HG03108 (cell line): ENCODE measurements at regions not wholly inside any gene's neighbourhood (a gene's known extent, or its start where the extent isn't known, plus 50 kb on each side); places are given as distances from the start of the nearest gene placed in this dataset.
"Not testable (repeated sequence)": the region's sequence is repeated elsewhere in the genome, so short reads cannot be mapped to it uniquely, and the experiment has no call there.

Experiments used
- ATAC-seq: cut with Tn5 transposase; IDR thresholded peaks from one replicate; pipeline ENCODE4 v1.9.1; 2021; ENCODE audit warnings: moderate library complexity; ENCODE audit not compliant: unreplicated experiment

DNA sequence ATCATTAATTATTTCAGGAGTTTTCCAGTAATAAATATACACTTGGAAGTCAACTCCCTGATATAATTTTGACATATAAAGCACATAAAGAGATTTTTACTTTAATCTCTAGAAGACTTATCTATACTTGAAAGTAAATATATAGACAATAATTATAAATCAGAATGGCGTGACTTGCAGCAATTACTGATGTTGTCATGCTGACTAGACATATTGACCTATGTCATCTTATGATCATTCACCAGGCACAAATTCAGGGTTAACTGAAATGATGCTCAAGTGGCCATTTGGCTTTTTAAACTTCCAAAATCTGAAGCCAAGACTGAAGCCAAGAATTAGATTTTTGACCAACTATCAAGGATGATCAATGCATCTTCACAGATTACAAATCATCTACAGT lies 192.2 kb downstream of the MCHR2 start:
- no peak for ATAC-seq

DNA sequence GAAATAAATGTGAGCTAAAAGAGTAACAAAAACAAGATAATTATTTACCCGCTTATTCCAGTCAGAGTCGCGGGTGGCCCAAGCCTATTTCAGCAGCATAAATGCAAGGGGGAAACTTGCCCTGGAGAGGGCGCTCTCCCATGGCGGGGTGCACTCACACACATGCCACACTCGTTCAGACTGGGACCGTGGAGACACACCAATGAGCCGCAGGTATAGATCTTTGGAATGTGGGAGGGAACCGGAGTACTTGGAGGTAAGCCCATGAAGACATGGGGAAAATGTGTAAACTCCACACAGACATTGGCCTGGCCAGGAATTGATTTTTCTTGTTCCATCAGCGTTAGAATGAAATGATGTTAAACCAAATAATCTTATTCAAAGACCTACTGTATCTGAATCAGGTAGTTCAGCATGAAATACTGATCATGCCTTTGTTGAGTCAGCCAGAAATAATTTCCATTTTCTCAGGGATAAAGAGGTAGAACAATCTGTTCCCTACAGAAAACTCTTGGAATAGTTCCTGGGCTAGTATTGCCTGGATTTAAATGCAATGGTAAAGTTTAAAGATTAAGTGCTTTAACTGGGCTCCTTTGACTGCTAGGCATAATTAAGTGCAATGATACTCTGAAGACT lies 191.5 kb downstream of the MCHR2 start:
- ATAC-seq, result no peak

DNA sequence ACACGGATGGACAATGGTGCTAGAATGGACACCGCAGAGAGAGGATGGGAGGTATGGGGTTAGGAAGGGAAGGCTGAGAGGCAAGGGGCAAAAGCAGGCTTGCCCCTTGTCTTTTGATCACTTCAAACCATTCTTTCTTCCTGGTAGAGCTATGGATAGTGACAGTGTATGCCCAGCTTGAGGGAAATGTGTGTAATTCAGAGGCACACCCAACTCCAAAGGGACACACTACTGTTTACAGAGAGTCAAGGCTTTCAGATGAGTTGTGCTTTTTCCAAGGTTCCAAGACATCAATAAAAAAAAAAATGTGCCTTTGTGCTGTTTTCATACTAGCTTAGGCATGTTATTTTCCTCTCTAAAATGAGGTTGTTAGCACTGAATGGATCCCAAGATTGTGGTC lies 185.0 kb downstream of the MCHR2 start:
- no peak for ATAC-seq

DNA sequence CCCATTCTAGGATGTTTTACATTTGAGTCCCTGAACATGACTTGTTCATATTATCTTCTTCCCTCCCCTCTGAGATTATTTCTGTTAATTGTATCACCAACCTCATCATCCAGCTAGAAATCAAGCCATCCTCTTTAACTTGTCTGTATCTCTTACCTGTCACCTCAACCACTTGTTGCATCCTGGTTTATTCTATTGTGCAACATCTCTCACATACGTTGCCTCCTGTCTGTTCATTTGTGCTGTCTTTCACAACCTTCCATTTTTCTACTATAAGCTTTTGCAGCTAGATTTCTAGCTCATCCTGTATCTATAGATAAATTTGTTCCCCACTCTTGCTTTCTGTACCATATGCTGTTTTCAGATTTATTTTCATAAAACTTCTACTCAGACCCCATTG lies 183.7 kb downstream of the MCHR2 start:
- no peak for ATAC-seq

DNA sequence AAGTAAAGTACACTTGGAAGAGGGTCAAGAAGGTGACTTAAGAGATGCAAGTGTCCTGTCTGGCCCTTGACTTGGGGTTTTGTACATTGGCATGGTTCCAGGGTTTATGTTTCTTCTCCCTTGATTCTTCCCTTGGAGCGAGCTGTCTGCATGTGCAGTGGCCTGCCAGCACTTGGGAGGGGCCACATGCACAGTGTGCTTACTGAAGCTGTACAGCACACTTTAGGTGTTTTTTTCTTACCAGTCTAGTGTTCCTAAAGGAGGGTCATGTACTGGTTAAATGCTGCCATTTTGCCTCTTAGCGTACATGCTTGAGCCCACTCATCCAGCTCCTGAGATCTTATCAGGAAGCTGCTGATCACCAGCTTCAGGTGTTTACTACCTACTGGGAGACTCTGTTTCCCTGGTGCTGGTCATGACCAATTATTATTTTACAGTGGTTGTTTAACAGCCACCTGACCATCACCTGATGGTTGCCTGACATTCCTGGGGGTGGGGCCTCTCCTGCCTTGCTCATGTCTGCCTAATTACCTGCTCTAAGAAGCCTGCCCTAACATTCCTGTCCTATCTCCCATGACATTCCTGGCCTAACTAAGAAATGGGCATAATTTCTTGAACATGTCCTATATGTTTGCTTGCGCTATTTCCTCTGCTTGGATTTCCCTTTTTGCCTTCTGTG lies 182.9 kb downstream of the MCHR2 start:
- no peak for ATAC-seq

DNA sequence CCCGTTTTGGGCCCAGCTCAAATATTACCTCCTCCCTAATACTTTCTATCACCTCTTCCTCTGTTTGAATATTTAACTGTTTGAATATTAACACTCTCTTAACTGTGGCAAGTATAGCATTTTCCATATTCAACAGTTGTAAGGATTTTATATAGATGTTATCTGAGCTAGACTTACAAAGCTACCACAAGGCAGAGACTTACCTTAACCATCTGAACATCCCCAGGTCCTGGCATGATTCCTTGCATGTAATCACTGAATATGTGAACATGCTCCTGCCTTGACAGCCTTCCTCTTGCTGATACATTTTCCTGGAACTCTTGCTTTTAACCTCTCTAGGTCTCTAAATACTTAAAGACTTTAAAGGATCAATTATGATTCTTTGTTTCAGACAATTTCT lies 182.4 kb downstream of the MCHR2 start:
- ATAC-seq, result no peak

DNA sequence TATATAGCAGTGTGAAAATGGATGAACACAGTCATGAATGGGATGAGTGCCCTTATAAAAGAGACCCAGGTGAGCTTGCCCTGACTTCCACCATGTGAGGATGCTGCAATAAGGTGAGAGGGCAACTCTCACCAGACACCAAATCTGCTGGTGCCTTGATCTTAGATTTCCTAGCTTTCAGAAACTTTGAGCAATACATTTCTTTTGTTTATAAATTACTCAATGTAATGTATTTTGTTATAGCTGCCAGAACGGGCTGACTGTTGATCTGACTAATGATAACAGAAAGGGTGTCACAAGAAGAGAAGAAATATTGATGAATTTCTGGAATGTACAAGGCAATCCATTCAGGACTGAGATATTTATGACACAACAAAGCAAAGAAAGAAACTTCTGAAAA lies 180.5 kb downstream of the MCHR2 start:
- no peak for ATAC-seq

DNA sequence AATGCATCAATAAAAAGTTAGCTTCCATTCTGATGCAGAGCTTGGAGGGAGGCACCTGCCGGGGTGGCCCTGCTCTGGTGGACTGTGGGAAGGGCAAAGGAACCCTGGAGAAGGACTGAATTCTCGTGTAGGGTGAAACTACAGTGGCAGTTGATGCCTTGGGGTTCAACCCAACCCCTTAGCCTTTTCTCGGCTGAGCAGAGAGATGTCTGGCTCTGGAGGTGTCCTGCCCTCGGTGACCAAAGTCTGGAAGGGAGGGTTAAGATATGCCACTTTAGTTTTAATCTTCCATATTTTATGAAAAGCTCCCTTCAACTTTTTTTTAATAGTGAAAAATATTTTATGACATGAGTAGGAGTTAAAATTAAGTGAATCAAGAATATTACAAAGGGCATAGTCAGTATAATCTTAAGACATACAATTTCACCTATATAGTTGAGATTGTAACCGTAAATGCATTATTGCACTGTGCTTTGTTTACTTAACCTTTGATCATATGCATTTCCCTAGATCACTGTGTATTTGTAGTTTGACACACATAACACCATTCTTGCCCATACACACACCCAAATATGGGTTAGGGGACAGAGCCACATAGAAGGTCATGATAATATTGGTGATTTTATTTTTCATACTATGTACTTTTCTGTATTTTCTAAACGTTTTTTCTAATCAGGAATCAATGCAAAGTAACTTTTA lies 179.6 kb downstream of the MCHR2 start:
- ATAC-seq, result no peak

DNA sequence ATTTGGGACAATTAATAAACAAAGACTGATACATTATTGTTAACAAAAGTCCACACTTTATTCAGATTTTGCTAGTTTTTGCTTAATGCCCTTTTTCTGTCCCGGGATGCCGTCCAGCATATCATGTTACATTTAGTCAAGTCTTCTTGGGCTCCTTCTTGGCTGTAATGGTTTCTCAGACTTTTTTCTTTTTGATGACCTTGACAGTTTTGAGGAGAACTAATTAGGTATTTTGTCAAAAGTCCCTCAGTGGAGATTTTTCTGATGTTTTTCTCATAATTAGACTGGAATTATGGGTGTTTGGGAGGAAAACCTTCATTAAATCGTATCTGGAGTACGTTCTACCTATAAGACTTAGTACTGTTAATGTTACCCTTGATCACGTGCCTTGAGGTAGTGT lies 177.2 kb downstream of the MCHR2 start:
- no peak for ATAC-seq

DNA sequence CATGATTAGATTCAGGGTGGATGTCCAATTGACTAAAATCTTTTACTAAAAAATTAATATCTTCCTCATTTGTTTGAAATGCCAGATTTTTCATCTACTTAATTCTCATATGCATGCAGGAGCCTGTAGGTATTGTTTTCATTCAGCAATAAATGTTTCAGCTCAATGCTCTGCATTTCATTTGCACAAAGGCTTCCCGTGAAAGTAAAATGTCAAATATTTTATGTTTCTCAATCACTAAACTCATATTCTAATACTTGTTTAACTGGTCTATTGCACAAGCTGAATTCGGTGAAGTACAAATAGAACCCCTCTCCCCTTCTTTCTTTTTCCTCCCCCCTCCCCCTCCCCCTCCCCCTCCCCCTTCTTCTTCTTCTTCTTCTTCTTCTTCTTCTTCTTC lies 175.9 kb downstream of the MCHR2 start:
- ATAC-seq, result no peak

DNA sequence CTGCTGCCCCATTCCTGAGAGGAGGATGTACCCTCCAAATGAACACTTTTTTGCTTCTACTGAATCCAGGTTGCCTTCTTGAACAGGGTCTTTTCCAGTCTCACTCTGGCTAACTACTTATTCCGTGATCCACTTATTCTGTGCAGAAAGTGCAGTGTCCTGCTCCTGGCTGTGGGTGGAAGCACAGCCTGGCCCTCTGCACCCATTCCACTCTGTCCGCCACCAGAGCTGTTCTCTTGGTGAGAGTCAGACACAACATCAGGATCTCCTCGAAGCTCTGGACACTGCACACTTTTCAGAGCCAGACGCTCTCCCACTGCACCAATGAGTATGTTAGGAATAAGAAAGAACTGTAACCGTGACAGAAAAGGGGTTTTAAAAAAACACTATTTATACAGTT lies 174.2 kb downstream of the MCHR2 start:
- no peak for ATAC-seq

DNA sequence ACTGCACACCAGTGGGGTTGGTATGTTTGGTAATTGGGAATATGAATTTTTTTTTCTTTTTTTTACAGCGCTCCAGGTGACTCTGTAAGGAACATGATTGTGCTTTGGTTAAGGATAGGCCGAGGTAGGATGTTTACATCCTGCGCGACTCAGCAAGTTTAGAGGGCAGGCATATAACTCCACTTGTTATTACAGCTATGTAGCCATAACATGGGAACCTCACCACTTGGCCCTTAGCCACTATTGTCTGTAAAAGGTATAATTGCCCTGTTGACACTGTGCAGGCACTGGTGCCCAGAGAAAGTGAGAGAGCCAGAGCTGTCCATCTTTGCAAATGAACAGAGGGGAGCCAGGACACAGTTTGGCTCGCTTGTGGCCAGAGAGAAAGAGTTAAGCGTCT lies 172.9 kb downstream of the MCHR2 start:
- ATAC-seq, result no peak

DNA sequence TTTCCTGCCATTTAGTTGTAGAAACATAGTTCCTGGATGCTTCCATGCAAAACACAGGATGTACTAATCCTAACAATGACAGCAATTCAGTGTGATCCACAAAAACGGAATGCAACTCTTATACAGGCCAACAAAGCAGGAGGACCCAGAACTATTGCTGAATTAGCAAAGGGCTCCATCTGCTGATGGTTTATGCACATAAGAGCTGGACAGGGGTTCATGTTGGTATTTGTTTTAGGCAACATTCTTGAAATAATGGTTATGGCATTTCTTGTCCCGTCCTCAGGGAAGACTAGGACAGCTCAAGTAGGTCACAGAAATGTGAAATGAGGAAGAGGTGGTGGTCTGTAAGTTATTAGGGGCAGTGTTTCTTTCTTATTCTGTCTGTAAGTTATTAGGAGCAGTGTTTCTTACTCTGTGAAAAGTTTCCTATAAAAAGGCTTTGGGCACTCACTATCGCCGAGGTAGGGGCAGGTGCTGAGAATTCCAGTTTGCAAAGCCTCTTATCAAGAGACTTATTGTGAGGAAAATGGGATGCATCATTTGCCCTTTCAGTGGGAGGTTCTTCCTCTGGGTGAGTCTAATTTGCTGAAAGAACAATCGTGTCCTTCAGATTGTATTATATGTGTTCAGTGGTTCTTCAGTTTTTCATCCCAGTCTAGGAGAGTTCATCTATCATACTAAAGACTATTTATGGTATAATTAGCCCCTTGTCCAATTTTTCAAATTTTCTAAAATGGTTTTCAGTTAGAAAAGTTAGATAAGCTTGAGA lies 171.1 kb downstream of the MCHR2 start:
- no peak for ATAC-seq

DNA sequence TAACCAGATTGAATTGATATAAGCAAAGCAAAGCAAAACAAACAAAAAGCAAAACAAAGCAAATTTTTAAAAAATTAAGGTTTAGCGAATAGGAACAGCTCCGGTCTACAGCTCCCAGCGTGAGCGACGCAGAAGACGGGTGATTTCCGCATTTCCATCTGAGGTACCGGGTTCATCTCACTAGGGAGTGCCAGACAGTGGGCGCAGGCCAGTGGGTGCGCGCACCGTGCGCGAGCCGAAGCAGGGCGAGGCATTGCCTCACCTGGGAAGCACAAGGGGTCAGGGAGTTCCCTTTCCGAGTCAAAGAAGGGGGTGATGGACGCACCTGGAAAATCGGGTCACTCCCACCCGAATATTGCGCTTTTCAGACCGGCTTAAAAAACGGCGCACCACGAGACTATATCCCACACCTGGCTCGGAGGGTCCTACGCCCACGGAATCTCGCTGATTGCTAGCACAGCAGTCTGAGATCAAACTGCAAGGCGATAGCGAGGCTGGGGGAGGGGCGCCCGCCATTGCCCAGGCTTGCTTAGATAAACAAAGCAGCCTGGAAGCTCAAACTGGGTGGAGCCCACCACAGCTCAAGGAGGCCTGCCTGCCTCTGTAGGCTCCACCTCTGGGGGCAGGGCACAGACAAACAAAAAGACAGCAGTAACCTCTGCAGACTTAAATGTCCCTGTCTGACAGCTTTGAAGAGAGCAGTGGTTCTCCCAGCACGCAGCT lies 170.3 kb downstream of the MCHR2 start:
- not testable (repeated sequence) for ATAC-seq

DNA sequence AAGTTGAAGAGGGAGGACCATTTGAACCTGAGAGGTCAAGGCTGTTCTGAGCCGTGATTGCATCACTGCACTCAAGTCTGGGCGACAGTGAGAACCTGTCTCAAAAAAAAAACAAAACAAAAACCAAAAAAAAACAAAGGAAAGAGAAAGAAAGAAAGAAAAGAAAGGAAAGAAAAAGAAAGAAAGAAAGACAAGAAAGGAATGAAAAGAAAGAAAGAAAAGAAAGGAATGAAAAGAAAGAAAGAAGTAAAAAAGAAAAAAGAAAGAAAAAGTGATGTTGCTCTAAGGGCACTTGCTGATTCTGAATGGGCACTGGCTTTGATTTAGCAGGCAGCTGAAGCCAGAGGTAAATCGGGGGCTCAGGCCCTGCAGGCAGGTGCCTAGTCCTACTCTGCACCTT lies 161.0 kb downstream of the MCHR2 start:
- no peak for ATAC-seq

DNA sequence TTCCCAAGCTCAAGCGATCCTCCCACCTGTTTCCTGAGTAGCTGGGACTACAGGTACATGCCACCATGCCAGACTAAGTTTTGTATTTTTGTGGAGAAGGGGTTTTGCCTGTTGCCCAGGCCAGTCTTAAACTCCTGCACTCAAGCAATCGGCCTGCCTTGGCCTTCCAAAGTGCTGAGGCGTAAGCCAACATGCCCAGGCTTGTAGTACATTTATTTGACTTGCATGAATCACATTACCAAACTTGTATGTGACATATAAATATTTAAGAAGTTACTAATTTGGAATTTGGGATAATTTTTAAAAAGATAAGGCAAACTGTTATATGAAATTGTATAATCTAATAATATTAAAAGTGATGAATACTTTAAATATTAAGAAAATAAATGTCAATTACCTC lies 157.6 kb downstream of the MCHR2 start:
- no peak for ATAC-seq

DNA sequence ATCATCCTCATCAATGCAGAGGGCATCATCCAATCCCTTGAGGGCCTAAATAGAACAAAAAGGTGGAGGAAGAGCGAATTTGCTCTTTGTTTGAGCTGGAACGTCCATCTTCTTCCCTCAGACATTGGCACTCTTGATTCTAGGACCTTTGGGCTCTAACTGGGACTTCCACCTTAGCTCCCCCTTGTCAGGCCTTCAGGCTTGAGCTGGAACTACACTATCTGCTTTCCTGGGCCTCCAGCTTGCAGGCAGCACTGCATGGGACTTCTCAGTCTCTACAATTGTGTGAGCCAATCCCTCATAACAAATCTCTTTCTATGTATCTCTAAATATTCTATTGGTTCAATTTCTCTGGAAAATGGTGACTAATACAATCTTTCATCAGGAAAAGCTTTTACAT lies 155.4 kb downstream of the MCHR2 start:
- ATAC-seq, result no peak

DNA sequence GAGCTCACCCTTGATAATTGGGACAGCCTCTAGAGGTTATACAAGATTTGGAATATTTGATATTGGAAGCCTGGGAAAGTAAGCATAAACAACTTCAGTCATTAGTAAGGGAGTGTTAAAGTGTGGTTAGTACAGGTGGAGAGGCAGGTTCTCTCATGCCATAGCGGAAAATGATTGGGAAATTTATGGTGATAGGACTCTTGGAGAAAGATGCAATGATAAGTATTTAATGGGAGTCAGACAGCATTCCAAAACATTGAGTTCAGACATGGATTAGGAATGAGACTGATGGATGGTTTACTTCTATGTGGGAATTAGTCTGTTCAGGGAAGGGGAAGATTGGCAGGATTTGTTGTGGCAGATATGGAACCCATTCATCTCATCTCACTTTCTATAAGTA lies 152.7 kb downstream of the MCHR2 start:
- no peak for ATAC-seq

DNA sequence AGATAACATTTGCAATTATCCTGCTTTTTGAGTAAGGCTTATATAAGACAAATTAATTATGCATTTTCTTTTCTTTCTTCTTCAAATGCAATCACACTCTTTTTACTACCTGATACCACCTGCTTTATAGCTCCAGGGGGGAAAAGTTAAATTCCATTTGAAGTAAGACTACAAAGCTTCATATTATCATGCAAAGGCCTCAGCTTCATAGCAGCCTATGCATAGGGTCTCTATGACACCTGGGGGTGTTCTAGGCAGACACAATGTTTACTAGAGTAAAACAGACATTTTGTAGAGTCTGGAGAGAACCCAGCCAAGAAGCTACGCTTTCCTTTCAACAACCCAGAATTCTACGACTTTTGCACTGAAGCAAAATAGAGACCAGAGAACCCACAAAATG lies 148.0 kb downstream of the MCHR2 start:
- ATAC-seq, result no peak

DNA sequence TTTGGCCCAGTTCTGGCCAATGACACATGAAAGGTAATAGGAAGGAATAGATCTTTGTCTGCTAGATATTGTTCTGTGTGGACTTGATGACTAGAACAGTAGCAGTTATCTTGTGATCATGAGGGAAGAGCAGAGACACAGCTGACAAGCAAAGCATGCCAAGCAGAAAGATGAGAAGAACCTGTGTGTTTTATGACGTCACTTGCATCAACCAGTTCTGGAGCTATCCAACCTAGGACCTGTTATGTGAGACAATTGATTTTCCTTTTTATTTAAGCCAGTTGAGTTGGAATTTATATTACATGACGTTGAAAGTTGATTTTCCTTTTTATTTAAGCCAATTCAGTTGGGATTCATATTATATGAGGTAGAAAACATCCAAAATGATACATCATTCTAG lies 143.2 kb downstream of the MCHR2 start:
- no peak for ATAC-seq

DNA sequence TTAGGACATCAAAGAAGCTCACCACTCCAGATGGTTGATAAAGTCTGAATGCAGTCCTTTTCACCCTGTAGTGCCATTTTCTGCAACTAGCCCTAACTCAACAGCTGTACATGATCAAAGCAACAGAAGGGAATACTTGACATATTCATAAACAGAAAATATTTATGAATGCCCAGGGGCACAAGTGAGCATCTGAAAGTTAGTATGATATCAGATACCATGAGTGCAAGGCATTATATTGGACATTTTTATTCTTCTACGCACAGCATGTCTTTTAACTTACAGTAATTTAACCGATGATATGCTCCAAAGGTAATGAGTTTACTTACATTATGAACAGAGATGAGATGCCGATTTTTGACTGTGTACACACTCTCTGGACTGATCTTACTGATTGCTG lies 142.0 kb downstream of the MCHR2 start:
- ATAC-seq, result no peak
